HUES64 (cell line): ENCODE measurements at regions not wholly inside any gene's neighbourhood (a gene's known extent, or its start where the extent isn't known, plus 50 kb on each side); places are given as distances from the start of the nearest gene placed in this dataset.

Source experiments
- H3K27ac ChIP-seq: 2 replicates; pipeline ENCODE4 v1.7.0; 2013; ENCODE audit warnings: low read depth, low read length, inconsistent platforms
- H3K27me3 ChIP-seq: 2 replicates; pipeline ENCODE4 v1.6.1; 2013; ENCODE audit warnings: mild to moderate bottlenecking, low read length; ENCODE audit not compliant: insufficient read depth
- H3K36me3 ChIP-seq: 2 replicates; pipeline ENCODE4 v1.6.1; 2013; ENCODE audit warnings: mild to moderate bottlenecking, low read length; ENCODE audit not compliant: insufficient read depth
- H3K4me1 ChIP-seq: 2 replicates; pipeline ENCODE4 v1.6.1; 2013; ENCODE audit warnings: mild to moderate bottlenecking, low read length, moderate library complexity; ENCODE audit not compliant: insufficient read depth
- H3K4me3 ChIP-seq: 2 replicates; pipeline ENCODE4 v1.5.1; 2013; ENCODE audit warnings: mild to moderate bottlenecking, low read length, moderate library complexity
- H3K9ac ChIP-seq: 2 replicates; pipeline ENCODE4 v1.6.1; 2013; ENCODE audit warnings: mild to moderate bottlenecking, low read depth, low read length
- H3K9me3 ChIP-seq: 2 replicates; pipeline ENCODE4 v1.6.1; 2013; ENCODE audit warnings: low read depth, low read length; ENCODE audit not compliant: insufficient read depth
- WGBS: fragments of 150-250, 120-280 bp; methylation state at CpG from one replicate; pipeline ENCODE4 v1.1.7; 2013; ENCODE audit warnings: missing lambda C conversion rate; 5-methylcytosine and 5-hydroxymethylcytosine counted together

GRCh38 chrX:122777766-122778165 is 406.3 kb upstream of the GRIA3 start:
- WGBS: 83% methylated on average over 3 of the region's 3 CpGs
- Histone ChIP-seq H3K27me3 (no peaks in the 10 kb centered on the region), H3K9me3 (no peaks in the 10 kb centered on the region), H3K4me3 (no peak overlapping the region), H3K9ac (no peak overlapping the region), H3K27ac (no peak overlapping the region), H3K36me3 (no peaks in the 10 kb centered on the region), H3K4me1 (no peaks in the 10 kb centered on the region; the same call in 1 of the 2 replicates)

- Histone ChIP-seq H3K4me1 (no peaks in the 10 kb centered on the region), H3K9me3 (no peaks in the 10 kb centered on the region), H3K27ac (no peak overlapping the region), H3K4me3 (no peak overlapping the region), H3K9ac (no peak overlapping the region), H3K27me3 (no peaks in the 10 kb centered on the region), H3K36me3 (no peaks in the 10 kb centered on the region)
- WGBS: 93% methylated on average over 2 of the region's 2 CpGs
Observed at GRCh38 chrX:122783918-122784317, 400.2 kb upstream of the GRIA3 start.

GRCh38 chrX:122787231-122787630 is 396.8 kb upstream of the GRIA3 start:
- Histone ChIP-seq H3K27me3 (no peaks in the 10 kb centered on the region), H3K27ac (no peak overlapping the region), H3K9me3 (no peaks in the 10 kb centered on the region), H3K9ac (no peak overlapping the region), H3K4me3 (no peak overlapping the region), H3K4me1 (no peaks in the 10 kb centered on the region), H3K36me3 (no peaks in the 10 kb centered on the region)
- 94% methylated on average over 1 of the region's 3 CpGs for WGBS

GRCh38 chrX:122788216-122788615 is 395.9 kb upstream of the GRIA3 start:
- no peaks in the 10 kb centered on the region for H3K27me3 ChIP-seq
- no peaks in the 10 kb centered on the region for H3K4me1 ChIP-seq

GRCh38 chrX:122790376-122791095 is 393.5 kb upstream of the GRIA3 start:
- no peak overlapping the region for H3K9ac ChIP-seq
- H3K27me3 ChIP-seq: no peaks in the 10 kb centered on the region
- no peaks in the 10 kb centered on the region for H3K9me3 ChIP-seq
- H3K27ac ChIP-seq: no peak overlapping the region
- WGBS: no CpG with 5 or more reads among the region's 3 CpGs
- no peaks in the 10 kb centered on the region for H3K36me3 ChIP-seq
- no peaks in the 10 kb centered on the region for H3K4me1 ChIP-seq
- no peak overlapping the region for H3K4me3 ChIP-seq

More at GRCh38 chrX:122788216-122788615, 395.9 kb upstream of the GRIA3 start:
- 94% methylated on average over 2 of the region's 2 CpGs for WGBS
- H3K36me3 ChIP-seq: no peaks in the 10 kb centered on the region
- H3K27ac ChIP-seq: no peak overlapping the region
- H3K9ac ChIP-seq: no peak overlapping the region
- no peak overlapping the region for H3K4me3 ChIP-seq
- no peaks in the 10 kb centered on the region for H3K9me3 ChIP-seq

GRCh38 chrX:122813876-122814275 is 370.2 kb upstream of the GRIA3 start:
- Histone ChIP-seq H3K4me3 (no peak overlapping the region), H3K36me3 (no peaks in the 10 kb centered on the region), H3K9ac (no peak overlapping the region), H3K27ac (no peak overlapping the region), H3K4me1 (no peaks in the 10 kb centered on the region), H3K27me3 (no peaks in the 10 kb centered on the region), H3K9me3 (no peaks in the 10 kb centered on the region)
- 80% methylated on average over 2 of the region's 4 CpGs for WGBS

- H3K4me3 ChIP-seq: no peak overlapping the region
- H3K4me1 ChIP-seq: no peaks in the 10 kb centered on the region
- H3K9ac ChIP-seq: no peak overlapping the region
- no peak overlapping the region for H3K27ac ChIP-seq
- H3K27me3 ChIP-seq: no peaks in the 10 kb centered on the region
- WGBS: 100% methylated on average over 1 of the region's 1 CpG
- no peaks in the 10 kb centered on the region for H3K9me3 ChIP-seq
- no peaks in the 10 kb centered on the region for H3K36me3 ChIP-seq
Observed at GRCh38 chrX:122816288-122816687, 367.8 kb upstream of the GRIA3 start.

GRCh38 chrX:122817321-122817955 is 366.6 kb upstream of the GRIA3 start:
- Histone ChIP-seq H3K27ac (no peak overlapping the region), H3K36me3 (no peaks in the 10 kb centered on the region), H3K27me3 (no peaks in the 10 kb centered on the region), H3K4me3 (no peak overlapping the region), H3K9me3 (no peaks in the 10 kb centered on the region), H3K9ac (no peak overlapping the region), H3K4me1 (no peaks in the 10 kb centered on the region)
- 97% methylated on average over 12 of the region's 12 CpGs for WGBS

GRCh38 chrX:122818068-122818467 is 366.0 kb upstream of the GRIA3 start:
- Histone ChIP-seq H3K9ac (no peak overlapping the region), H3K27ac (no peak overlapping the region), H3K27me3 (no peaks in the 10 kb centered on the region), H3K9me3 (no peaks in the 10 kb centered on the region), H3K4me1 (no peaks in the 10 kb centered on the region), H3K36me3 (no peaks in the 10 kb centered on the region), H3K4me3 (no peak overlapping the region)
- 93% methylated on average over 4 of the region's 4 CpGs for WGBS

GRCh38 chrX:122833230-122833629 is 350.8 kb upstream of the GRIA3 start:
- no peak overlapping the region for H3K4me3 ChIP-seq
- H3K27me3 ChIP-seq: no peaks in the 10 kb centered on the region
- H3K4me1 ChIP-seq: no peaks in the 10 kb centered on the region
- 92% methylated on average over 4 of the region's 6 CpGs for whole genome bisulfite sequencing
- no peaks in the 10 kb centered on the region for H3K36me3 ChIP-seq
- no peaks in the 10 kb centered on the region for H3K9me3 ChIP-seq
- H3K9ac ChIP-seq: no peak overlapping the region
- no peak overlapping the region for H3K27ac ChIP-seq

- Histone ChIP-seq H3K27ac (no peak overlapping the region), H3K4me3 (no peak overlapping the region), H3K4me1 (no peaks in the 10 kb centered on the region), H3K36me3 (no peaks in the 10 kb centered on the region), H3K9me3 (no peaks in the 10 kb centered on the region), H3K9ac (no peak overlapping the region), H3K27me3 (no peaks in the 10 kb centered on the region)
- 100% methylated on average over 1 of the region's 1 CpG for WGBS
Observed at GRCh38 chrX:122835886-122836285, 348.2 kb upstream of the GRIA3 start.
